ENCODE measurements at regions not wholly inside any gene's neighbourhood (a gene's known extent, or its start where the extent isn't known, plus 50 kb on each side); places are given as distances from the start of the nearest gene placed in this dataset.
"Not testable (repeated sequence)": the region's sequence is repeated elsewhere in the genome, so short reads cannot be mapped to it uniquely, and the experiment has no call there.

GRCh38 chr9:84054341-84055010 lies 73.9 kb downstream of the RMI1 start:
- no peak for DNase-seq

- DNase-seq, result no peak
Measured at GRCh38 chr9:84057662-84058061, 77.1 kb downstream of the RMI1 start.

- DNase-seq, result no peak
Measured at GRCh38 chr9:84059936-84060335, 79.3 kb downstream of the RMI1 start.

GRCh38 chr9:84061613-84062193 lies 81.1 kb downstream of the RMI1 start:
- DNase-seq, result no peak

- DNase-seq, result no peak
Measured at GRCh38 chr9:84062538-84062937, 81.9 kb downstream of the RMI1 start.

GRCh38 chr9:84067821-84068220 lies 87.2 kb downstream of the RMI1 start:
- DNase-seq, result no peak

GRCh38 chr9:84068872-84069271 lies 88.3 kb downstream of the RMI1 start:
- no peak for DNase-seq

GRCh38 chr9:84070590-84070989 lies 90.0 kb downstream of the RMI1 start:
- no peak for DNase-seq

- DNase-seq, result no peak
Measured at GRCh38 chr9:84072621-84073180, 92.1 kb downstream of the RMI1 start.

- no peak for DNase-seq
Measured at GRCh38 chr9:84075004-84075403, 94.4 kb downstream of the RMI1 start.

- no peak for DNase-seq
Measured at GRCh38 chr9:84076384-84076783, 95.8 kb downstream of the RMI1 start.

- DNase-seq, result not testable (repeated sequence)
Measured at GRCh38 chr9:84077816-84078215, 97.2 kb downstream of the RMI1 start.

GRCh38 chr9:84079994-84080393 lies 99.4 kb downstream of the RMI1 start:
- no peak for DNase-seq

GRCh38 chr9:84101964-84102632 lies 121.5 kb downstream of the RMI1 start:
- no peak for DNase-seq

GRCh38 chr9:84103651-84104377 lies 123.2 kb downstream of the RMI1 start:
- DNase-seq, result no peak

GRCh38 chr9:84107081-84107480 lies 126.5 kb downstream of the RMI1 start:
- no peak for DNase-seq

- DNase-seq, result no peak
Measured at GRCh38 chr9:84107995-84108394, 127.4 kb downstream of the RMI1 start.

- DNase-seq, result no peak
Measured at GRCh38 chr9:84111726-84112125, 131.1 kb downstream of the RMI1 start.

GRCh38 chr9:84121991-84122523 lies 141.5 kb downstream of the RMI1 start:
- DNase-seq, result no peak

- no peak for DNase-seq
Measured at GRCh38 chr9:84122572-84122971, 142.0 kb downstream of the RMI1 start.

GRCh38 chr9:84123648-84124406 lies 143.2 kb downstream of the RMI1 start:
- DNase-seq, result no peak

- DNase-seq, result no peak
Measured at GRCh38 chr9:84125046-84125445, 144.4 kb downstream of the RMI1 start.

All from NCI-H524 treated with DMSO at 0.1 percent for 48 hours (cell line).